ENCODE measurements at regions not wholly inside any gene's neighbourhood (a gene's known extent, or its start where the extent isn't known, plus 50 kb on each side); places are given as distances from the start of the nearest gene placed in this dataset.
A peak's percentile ranks its signal among the peaks of the same experiment; 100 is the strongest.

DNA sequence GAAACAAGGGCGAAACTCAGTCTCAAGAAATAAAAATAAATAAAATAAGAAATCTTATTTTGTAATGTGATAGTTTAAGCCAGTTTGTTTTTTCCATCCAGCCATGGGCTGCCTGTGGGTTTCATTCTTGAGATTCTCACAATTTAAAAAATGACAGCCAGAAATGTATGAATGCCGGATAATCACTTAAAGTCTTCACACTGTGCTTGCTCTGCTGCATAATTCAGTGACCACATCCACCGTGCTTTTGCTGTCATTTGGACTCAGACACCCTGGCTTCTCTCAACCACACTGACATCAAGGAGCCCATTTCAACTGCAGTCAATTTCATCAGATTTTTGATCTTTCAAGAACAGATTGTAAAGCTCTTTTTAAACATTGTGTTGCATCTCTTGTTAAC lies 61.0 kb upstream of the DAPK1 start:
- no peaks in the 10 kb centered on the region for H3K27me3 ChIP-seq (ENCODE audit: insufficient read depth, low read length)
- no peak overlapping the region for H3K4me3 ChIP-seq (ENCODE audit: low read length)
- no peaks in the 10 kb centered on the region for H3K9me3 ChIP-seq (ENCODE audit: low read depth, low read length)
- no peaks in the 10 kb centered on the region for H3K4me1 ChIP-seq (ENCODE audit: insufficient read depth, low read length)

- Histone ChIP-seq H3K27me3 (ENCODE audit: insufficient read depth, low read length) (no peaks in the 10 kb centered on the region), H3K4me3 (ENCODE audit: low read length) (no peak overlapping the region), H3K9me3 (ENCODE audit: low read depth, low read length) (no peaks in the 10 kb centered on the region), H3K4me1 (ENCODE audit: insufficient read depth, low read length) (no peaks in the 10 kb centered on the region)
Observed at GRCh38 chr9:87437966-87438365, 59.7 kb upstream of the DAPK1 start.

DNA sequence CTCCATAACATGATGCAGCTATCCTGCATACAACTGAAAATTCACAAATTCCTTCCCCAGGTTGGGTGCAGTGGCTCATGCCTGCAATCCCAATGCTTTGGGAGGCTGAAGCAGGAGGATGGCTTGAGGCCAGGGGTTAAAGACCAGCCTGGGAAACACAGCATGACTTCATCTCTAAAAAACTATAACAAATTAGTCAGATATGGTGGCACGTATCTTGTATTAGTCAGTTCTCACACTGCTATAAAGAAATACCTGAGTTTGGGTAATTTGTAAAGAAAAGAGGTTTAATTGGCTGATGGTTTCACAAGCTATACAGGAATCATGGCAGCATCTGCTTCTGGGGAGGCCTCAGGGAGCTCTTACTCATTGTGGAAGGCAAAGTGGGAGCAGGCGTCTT lies 56.4 kb upstream of the DAPK1 start:
- no peaks in the 10 kb centered on the region for H3K27me3 ChIP-seq (ENCODE audit: insufficient read depth, low read length)
- H3K4me3 ChIP-seq (ENCODE audit: low read length): no peak overlapping the region
- H3K4me1 ChIP-seq (ENCODE audit: insufficient read depth, low read length): peaks cover 11% of the 10 kb centered on the region
- H3K9me3 ChIP-seq (ENCODE audit: low read depth, low read length): no peaks in the 10 kb centered on the region

GRCh38 chr9:87442451-87442850 lies 55.2 kb upstream of the DAPK1 start:
- Histone ChIP-seq H3K27me3 (ENCODE audit: insufficient read depth, low read length) (no peaks in the 10 kb centered on the region), H3K9me3 (ENCODE audit: low read depth, low read length) (no peaks in the 10 kb centered on the region), H3K4me3 (ENCODE audit: low read length) (no peak overlapping the region), H3K4me1 (ENCODE audit: insufficient read depth, low read length) (peaks cover 11% of the 10 kb centered on the region)

DNA sequence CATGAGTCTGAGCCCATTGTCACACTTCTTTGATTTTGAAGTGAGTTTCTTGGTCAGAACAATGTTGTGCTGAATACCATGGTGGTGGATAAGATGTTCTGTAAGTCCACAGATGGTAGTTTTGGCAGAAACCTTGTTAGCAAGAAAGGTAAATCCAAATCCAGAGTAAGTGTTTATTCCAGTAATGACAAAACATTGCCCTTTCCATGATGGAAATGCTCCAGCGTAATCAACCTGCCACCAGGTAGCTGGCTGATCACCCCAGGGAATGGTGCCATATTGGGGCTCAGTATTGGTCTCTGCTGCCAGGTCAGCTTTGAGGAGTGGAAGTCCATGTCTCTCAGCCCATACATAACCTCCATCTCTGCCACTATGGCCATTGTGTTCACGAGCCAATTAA lies 54.7 kb upstream of the DAPK1 start:
- H3K4me3 ChIP-seq (ENCODE audit: low read length): no peak overlapping the region
- H3K4me1 ChIP-seq (ENCODE audit: insufficient read depth, low read length): peaks cover 11% of the 10 kb centered on the region
- H3K27me3 ChIP-seq (ENCODE audit: insufficient read depth, low read length): no peaks in the 10 kb centered on the region
- no peaks in the 10 kb centered on the region for H3K9me3 ChIP-seq (ENCODE audit: low read depth, low read length)

- no peaks in the 10 kb centered on the region for H3K9me3 ChIP-seq (ENCODE audit: low read depth, low read length)
- H3K4me3 ChIP-seq (ENCODE audit: low read length): no peak overlapping the region
- peaks cover 11% of the 10 kb centered on the region for H3K4me1 ChIP-seq (ENCODE audit: insufficient read depth, low read length)
- no peaks in the 10 kb centered on the region for H3K27me3 ChIP-seq (ENCODE audit: insufficient read depth, low read length)
Observed at GRCh38 chr9:87443461-87443860, 54.2 kb upstream of the DAPK1 start.

DNA sequence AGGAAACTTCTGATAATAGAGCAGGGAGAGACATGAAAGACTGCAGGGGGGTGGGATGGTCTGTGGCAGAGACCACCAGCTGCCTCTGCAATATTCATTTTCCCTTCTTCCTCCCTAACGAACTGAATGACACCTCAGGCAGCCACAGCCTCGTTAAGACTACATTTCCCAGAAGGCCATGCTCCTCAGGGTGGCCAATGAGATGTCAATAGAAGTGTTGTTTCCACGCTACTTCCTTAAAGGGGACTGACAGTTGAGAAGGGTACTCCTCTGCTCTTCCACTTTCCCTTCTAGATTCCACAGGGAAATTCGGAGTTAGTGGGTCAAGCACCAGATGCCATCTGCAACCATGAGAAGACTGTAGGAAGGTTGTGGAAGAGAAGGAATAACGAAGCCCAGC lies 52.0 kb upstream of the DAPK1 start:
- no peaks in the 10 kb centered on the region for H3K27me3 ChIP-seq (ENCODE audit: insufficient read depth, low read length)
- peaks cover 11% of the 10 kb centered on the region for H3K4me1 ChIP-seq (ENCODE audit: insufficient read depth, low read length)
- H3K9me3 ChIP-seq (ENCODE audit: low read depth, low read length): no peaks in the 10 kb centered on the region
- peak overlapping the region; percentile 7 for H3K4me3 ChIP-seq (ENCODE audit: low read length)

DNA sequence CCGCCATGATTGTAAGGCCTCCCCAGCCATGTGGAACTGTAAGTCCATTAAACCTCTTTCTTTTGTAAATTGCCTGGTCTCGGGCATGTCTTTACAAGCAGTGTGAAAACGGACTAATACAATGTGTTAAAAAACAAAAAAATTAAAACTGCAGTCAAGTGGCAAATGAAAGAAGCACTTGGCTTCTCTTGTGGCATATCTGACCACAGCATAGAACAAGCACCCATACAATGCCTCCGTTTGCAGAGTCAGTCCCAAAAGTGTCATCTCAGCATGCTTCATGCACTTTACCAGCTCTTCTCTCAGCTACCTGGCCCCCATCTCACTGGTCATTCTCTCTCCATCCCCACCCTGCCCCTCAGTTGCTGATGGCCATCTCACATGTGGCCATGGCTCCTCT lies 51.1 kb upstream of the DAPK1 start:
- Histone ChIP-seq H3K4me3 (ENCODE audit: low read length) (no peak overlapping the region), H3K27me3 (ENCODE audit: insufficient read depth, low read length) (no peaks in the 10 kb centered on the region), H3K9me3 (ENCODE audit: low read depth, low read length) (no peaks in the 10 kb centered on the region), H3K4me1 (ENCODE audit: insufficient read depth, low read length) (peaks cover 11% of the 10 kb centered on the region)

- Histone ChIP-seq H3K4me3 (ENCODE audit: low read length) (no peak overlapping the region), H3K4me1 (ENCODE audit: insufficient read depth, low read length) (peaks cover 11% of the 10 kb centered on the region), H3K9me3 (ENCODE audit: low read depth, low read length) (no peaks in the 10 kb centered on the region), H3K27me3 (ENCODE audit: insufficient read depth, low read length) (no peaks in the 10 kb centered on the region)
Observed at GRCh38 chr9:87447547-87448432, 49.9 kb upstream of the DAPK1 start.
